ENCODE measurements at regions not wholly inside any gene's neighbourhood (a gene's known extent, or its start where the extent isn't known, plus 50 kb on each side); places are given as distances from the start of the nearest gene placed in this dataset.

DNA sequence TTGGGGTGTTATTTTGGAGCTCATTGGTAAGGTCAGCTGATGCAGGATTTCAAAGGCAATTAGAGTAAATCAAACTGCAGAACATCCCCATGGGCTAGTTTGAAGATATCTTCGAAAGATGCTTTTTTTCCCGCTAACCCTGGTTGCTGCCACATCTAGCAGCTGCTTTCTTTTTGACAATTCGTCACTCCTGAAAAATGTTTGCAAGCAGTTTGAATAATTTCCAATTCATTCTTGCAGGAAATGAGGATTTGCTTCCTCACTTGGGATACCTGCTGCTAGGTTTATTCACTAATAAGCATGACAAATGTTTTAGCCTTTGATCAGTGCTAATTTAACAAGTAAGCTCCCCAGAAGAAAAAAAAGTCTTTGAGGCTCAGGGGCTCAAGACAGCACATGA is 649.6 kb upstream of the RORB start:
- no peak for TF ChIP-seq CTCF (conservative IDR thresholded peaks at IDR 0.05)
- Mint-ChIP-seq H3K4me3 (no peak overlapping the region), H3K36me3 (ENCODE audit: low read depth) (no peaks in the 10 kb centered on the region), H3K9me3 (peaks cover 3% of the 10 kb centered on the region), H3K27ac (ENCODE audit: unreplicated experiment) (no peak overlapping the region), H3K27me3 (ENCODE audit: low read depth) (no peaks in the 10 kb centered on the region), H3K4me1 (peaks cover 25% of the 10 kb centered on the region)
- no peak for DNase-seq (ENCODE audit: low read depth, low spot score)

DNA sequence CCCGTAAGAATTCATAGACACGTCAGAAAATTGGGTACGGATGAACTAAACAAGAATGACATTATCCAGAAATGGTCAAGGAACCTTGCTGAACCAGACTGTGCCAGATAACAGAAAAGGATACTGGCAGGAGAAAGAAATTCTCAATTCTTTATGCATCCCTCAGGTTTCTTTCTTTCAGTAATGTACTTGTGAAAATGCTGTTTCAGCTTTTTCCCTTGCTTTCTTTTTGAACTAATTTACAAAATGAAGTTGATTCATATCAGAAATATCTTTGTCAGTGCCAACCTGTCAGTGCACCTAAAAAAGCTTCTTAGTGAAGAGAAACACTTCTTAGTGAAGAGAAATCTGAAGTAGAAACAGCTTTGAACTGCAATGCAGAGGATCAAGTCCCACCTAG is 643.6 kb upstream of the RORB start:
- H3K4me3 Mint-ChIP-seq: no peak overlapping the region
- no peaks in the 10 kb centered on the region for H3K27me3 Mint-ChIP-seq (ENCODE audit: low read depth)
- H3K27ac Mint-ChIP-seq (ENCODE audit: unreplicated experiment): no peak overlapping the region
- no peak for TF ChIP-seq CTCF (conservative IDR thresholded peaks at IDR 0.05)
- DNase-seq (ENCODE audit: low read depth, low spot score): no peak
- peaks cover 3% of the 10 kb centered on the region for H3K9me3 Mint-ChIP-seq
- H3K36me3 Mint-ChIP-seq (ENCODE audit: low read depth): no peaks in the 10 kb centered on the region
- H3K4me1 Mint-ChIP-seq: no peaks in the 10 kb centered on the region

- no peaks in the 10 kb centered on the region for H3K36me3 Mint-ChIP-seq (ENCODE audit: low read depth)
- no peak overlapping the region for H3K4me3 Mint-ChIP-seq
- H3K4me1 Mint-ChIP-seq: no peaks in the 10 kb centered on the region
- TF ChIP-seq CTCF (conservative IDR thresholded peaks at IDR 0.05): no peak
- no peak for DNase-seq (ENCODE audit: low read depth, low spot score)
- H3K9me3 Mint-ChIP-seq: peaks cover 3% of the 10 kb centered on the region
- H3K27me3 Mint-ChIP-seq (ENCODE audit: low read depth): no peaks in the 10 kb centered on the region
- H3K27ac Mint-ChIP-seq (ENCODE audit: unreplicated experiment): no peak overlapping the region
These were observed 641.9 kb upstream of the RORB start for GRCh38 chr9:73855206-73855605.

- TF ChIP-seq CTCF (conservative IDR thresholded peaks at IDR 0.05): no peak
- H3K27me3 Mint-ChIP-seq (ENCODE audit: low read depth): no peaks in the 10 kb centered on the region
- H3K36me3 Mint-ChIP-seq (ENCODE audit: low read depth): no peaks in the 10 kb centered on the region
- H3K9me3 Mint-ChIP-seq: no peaks in the 10 kb centered on the region
- peaks cover 3% of the 10 kb centered on the region for H3K4me1 Mint-ChIP-seq
- no peak overlapping the region for H3K27ac Mint-ChIP-seq (ENCODE audit: unreplicated experiment)
- no peak for DNase-seq (ENCODE audit: low read depth, low spot score)
- no peak overlapping the region for H3K4me3 Mint-ChIP-seq
These were observed 633.2 kb upstream of the RORB start for GRCh38 chr9:73863924-73864323.

- no peak overlapping the region for H3K27ac Mint-ChIP-seq (ENCODE audit: unreplicated experiment)
- TF ChIP-seq CTCF (conservative IDR thresholded peaks at IDR 0.05): no peak
- peaks cover 12% of the 10 kb centered on the region for H3K4me1 Mint-ChIP-seq
- no peaks in the 10 kb centered on the region for H3K27me3 Mint-ChIP-seq (ENCODE audit: low read depth)
- H3K36me3 Mint-ChIP-seq (ENCODE audit: low read depth): no peaks in the 10 kb centered on the region
- no peak overlapping the region for H3K4me3 Mint-ChIP-seq
- DNase-seq (ENCODE audit: low read depth, low spot score): no peak
- no peaks in the 10 kb centered on the region for H3K9me3 Mint-ChIP-seq
These were observed 630.7 kb upstream of the RORB start for GRCh38 chr9:73866451-73866850.

DNA sequence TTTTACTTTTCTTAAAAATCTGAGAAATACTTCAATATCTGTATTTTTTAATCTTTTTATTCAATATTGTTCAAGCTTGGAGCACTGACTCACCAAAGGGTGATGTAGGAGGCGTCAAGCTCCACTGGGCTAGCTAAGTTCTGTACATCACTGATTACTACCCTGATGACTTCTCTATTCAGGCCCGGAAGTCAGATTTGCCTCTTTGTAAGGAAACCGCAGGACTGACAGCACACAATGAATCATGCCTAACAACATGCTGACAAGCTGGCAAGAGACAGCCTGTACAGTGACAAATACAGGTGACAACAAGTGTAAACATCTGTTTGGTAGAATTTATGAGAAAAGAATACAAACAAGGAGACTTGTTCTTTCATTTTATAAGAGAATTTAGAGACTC is 627.9 kb upstream of the RORB start:
- H3K27ac Mint-ChIP-seq (ENCODE audit: unreplicated experiment): no peak overlapping the region
- H3K9me3 Mint-ChIP-seq: no peaks in the 10 kb centered on the region
- TF ChIP-seq CTCF (conservative IDR thresholded peaks at IDR 0.05): no peak
- H3K27me3 Mint-ChIP-seq (ENCODE audit: low read depth): no peaks in the 10 kb centered on the region
- DNase-seq (ENCODE audit: low read depth, low spot score): no peak
- no peaks in the 10 kb centered on the region for H3K36me3 Mint-ChIP-seq (ENCODE audit: low read depth)
- H3K4me3 Mint-ChIP-seq: no peak overlapping the region
- peaks cover 12% of the 10 kb centered on the region for H3K4me1 Mint-ChIP-seq

All from neural crest cell (in vitro differentiated cells).